CD8-positive, alpha-beta memory T cell (primary cell): ENCODE measurements at regions not wholly inside any gene's neighbourhood (a gene's known extent, or its start where the extent isn't known, plus 50 kb on each side); places are given as distances from the start of the nearest gene placed in this dataset.
"Not testable (repeated sequence)": the region's sequence is repeated elsewhere in the genome, so short reads cannot be mapped to it uniquely, and the experiment has no call there.

Experiments
- CTCF ChIA-PET: fragments of 350-600 bp; sonication (Branson Sonifier 250); formaldehyde crosslinking; loops from one replicate; lab custom pipeline; 2021; ENCODE audit warnings: antibody characterized with exemption; lab: Charles Lee
- POLR2A ChIA-PET: fragments of 350-600 bp; sonication (Branson Sonifier 250); formaldehyde crosslinking; loops from one replicate; lab custom pipeline; 2021; ENCODE audit warnings: antibody characterized with exemption; lab: Charles Lee
- DNase-seq, 5 donors: peaks; one replicate each; pipeline versions ENCODE4 v3.0.0 to v3.0.0-alpha.2; 2020 to 2022; ENCODE audit warnings: mixed read lengths in 1 of 5
- H3K27ac ChIP-seq: one replicate; pipeline ENCODE4 v1.7.0; 2013; ENCODE audit warnings: low read depth, mild to moderate bottlenecking, low read length, moderate library complexity
- H3K27me3 ChIP-seq: 2 replicates; pipeline ENCODE4 v1.7.0; 2013; ENCODE audit warnings: low read length, mild to moderate bottlenecking; ENCODE audit not compliant: insufficient read depth, poor library complexity, severe bottlenecking
- H3K36me3 ChIP-seq: 2 replicates; pipeline ENCODE4 v1.7.0; 2013; ENCODE audit warnings: mild to moderate bottlenecking, low read length, moderate library complexity; ENCODE audit not compliant: insufficient read depth
- H3K4me1 ChIP-seq: 2 replicates; pipeline ENCODE4 v1.7.0; 2013; ENCODE audit warnings: mild to moderate bottlenecking, low read length, moderate library complexity; ENCODE audit not compliant: insufficient read depth
- H3K4me3 ChIP-seq: 2 replicates; pipeline ENCODE4 v1.7.0; 2013; ENCODE audit warnings: mild to moderate bottlenecking, low read length
- H3K9me3 ChIP-seq: 2 replicates; pipeline ENCODE4 v1.7.0; 2013; ENCODE audit warnings: mild to moderate bottlenecking, low read length
- H3K27ac Mint-ChIP-seq, 8 donors: one replicate each; pipeline ENCODE4 v1.8.0; 2020 to 2021; ENCODE audit warnings: mixed read lengths in 8 of 8, mild to moderate bottlenecking in 6 of 8, inconsistent platforms in 3 of 8, moderate library complexity in 3 of 8
- H3K27me3 Mint-ChIP-seq, 2 donors: one replicate each; pipeline ENCODE4 v1.8.0; 2020 to 2021; ENCODE audit warnings: mixed read lengths in 2 of 2, mild to moderate bottlenecking in 1 of 2, moderate library complexity in 1 of 2
- H3K36me3 Mint-ChIP-seq, 3 donors: one replicate each; pipeline ENCODE4 v1.8.0; 2020 to 2021; ENCODE audit warnings: mixed read lengths in 3 of 3, inconsistent platforms in 1 of 3, mild to moderate bottlenecking in 1 of 3
- H3K4me1 Mint-ChIP-seq, 3 donors: one replicate each; pipeline ENCODE4 v1.8.0; 2020 to 2021; ENCODE audit warnings: mixed read lengths in 3 of 3, inconsistent platforms in 1 of 3, mild to moderate bottlenecking in 1 of 3
- H3K4me3 Mint-ChIP-seq, 7 donors: one replicate each; pipeline ENCODE4 v1.8.0; 2020 to 2021; ENCODE audit warnings: mixed read lengths in 7 of 7, mild to moderate bottlenecking in 6 of 7, moderate library complexity in 4 of 7, inconsistent platforms in 2 of 7
- H3K9me3 Mint-ChIP-seq, 5 donors: one replicate each; pipeline ENCODE4 v1.8.0; 2020 to 2022; ENCODE audit warnings: mixed read lengths in 5 of 5, mild to moderate bottlenecking in 3 of 5, moderate library complexity in 2 of 5, inconsistent platforms in 1 of 5

DNA sequence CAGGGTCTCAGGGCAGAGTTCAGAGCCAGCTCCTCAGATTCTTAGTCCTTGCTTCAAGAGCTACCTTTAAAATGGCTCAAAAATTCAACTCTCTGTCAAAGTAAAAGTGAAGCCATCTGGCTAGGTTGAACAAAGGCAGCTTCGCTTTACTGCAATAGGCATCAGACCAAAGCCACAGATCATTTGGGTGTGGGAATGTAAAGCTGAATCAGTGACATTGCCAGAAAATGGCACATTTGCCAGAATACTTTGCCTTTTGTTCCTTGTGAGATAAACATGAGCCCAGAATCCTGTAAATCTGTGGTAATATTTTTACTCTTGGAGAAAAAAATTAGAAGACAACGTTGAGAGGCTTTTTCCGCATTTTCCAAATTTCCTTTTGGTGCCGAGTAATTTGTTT lies 210.5 kb downstream of the PALM2AKAP2 start:
- POLR2A ChIA-PET, result interaction anchor here (0.7 kb wide), 1 partner anchor 38 kb away, joined by 5 read pairs; no protein-coding TSS in a partner anchor
- Histone ChIP-seq H3K27me3 (no peaks in the 10 kb centered on the region), H3K4me1 (no peaks in the 10 kb centered on the region), H3K36me3 (no peaks in the 10 kb centered on the region), H3K4me3 (no peak overlapping the region), H3K27ac (no peak overlapping the region), H3K9me3 (no peaks in the 10 kb centered on the region)
- Mint-ChIP-seq H3K27ac (no peak overlapping the region), H3K4me3 (no peak overlapping the region), H3K27me3 (peaks cover 2 to 4% of the 10 kb centered on the region in 2 donors), H3K9me3 (peaks cover 2 to 17% (median 9%) of the 10 kb centered on the region in 5 donors), H3K36me3 (peaks cover 0 to 4% (median 0%) of the 10 kb centered on the region in 3 donors), H3K4me1 (no peaks in the 10 kb centered on the region)
- CTCF ChIA-PET, result no interaction called here
- DNase-seq, result no peak

- Histone ChIP-seq H3K27me3 (no peaks in the 10 kb centered on the region), H3K27ac (no peak overlapping the region), H3K4me1 (no peaks in the 10 kb centered on the region), H3K4me3 (no peak overlapping the region), H3K9me3 (no peaks in the 10 kb centered on the region), H3K36me3 (no peaks in the 10 kb centered on the region)
- Mint-ChIP-seq H3K36me3 (peaks cover 0 to 4% (median 0%) of the 10 kb centered on the region in 3 donors), H3K27ac (no peak overlapping the region), H3K27me3 (peaks cover 2 to 4% of the 10 kb centered on the region in 2 donors), H3K4me1 (no peaks in the 10 kb centered on the region), H3K9me3 (peaks cover 2 to 17% (median 9%) of the 10 kb centered on the region in 5 donors), H3K4me3 (no peak overlapping the region)
- ChIA-PET POLR2A (no interaction called here), CTCF (interaction anchor here (1.2 kb wide), 1 partner anchor 14 kb away, joined by 3 read pairs; no protein-coding TSS in a partner anchor)
- no peak for DNase-seq
These were observed 212.3 kb downstream of the PALM2AKAP2 start for GRCh38 chr9:109992293-109992692.

- Histone ChIP-seq H3K27me3 (no peaks in the 10 kb centered on the region), H3K27ac (no peak overlapping the region), H3K4me3 (no peak overlapping the region), H3K36me3 (no peaks in the 10 kb centered on the region), H3K4me1 (no peaks in the 10 kb centered on the region), H3K9me3 (no peaks in the 10 kb centered on the region)
- Mint-ChIP-seq H3K4me3 (no peak overlapping the region), H3K36me3 (peaks cover 0 to 4% (median 0%) of the 10 kb centered on the region in 3 donors), H3K4me1 (no peaks in the 10 kb centered on the region), H3K9me3 (peaks cover 2 to 9% (median 6%) of the 10 kb centered on the region in 5 donors), H3K27ac (no peak overlapping the region), H3K27me3 (peaks cover 2 to 4% of the 10 kb centered on the region in 2 donors)
- ChIA-PET CTCF (no interaction called here), POLR2A (no interaction called here)
- no peak for DNase-seq
These were observed 213.4 kb downstream of the PALM2AKAP2 start for GRCh38 chr9:109993250-109993978.

DNA sequence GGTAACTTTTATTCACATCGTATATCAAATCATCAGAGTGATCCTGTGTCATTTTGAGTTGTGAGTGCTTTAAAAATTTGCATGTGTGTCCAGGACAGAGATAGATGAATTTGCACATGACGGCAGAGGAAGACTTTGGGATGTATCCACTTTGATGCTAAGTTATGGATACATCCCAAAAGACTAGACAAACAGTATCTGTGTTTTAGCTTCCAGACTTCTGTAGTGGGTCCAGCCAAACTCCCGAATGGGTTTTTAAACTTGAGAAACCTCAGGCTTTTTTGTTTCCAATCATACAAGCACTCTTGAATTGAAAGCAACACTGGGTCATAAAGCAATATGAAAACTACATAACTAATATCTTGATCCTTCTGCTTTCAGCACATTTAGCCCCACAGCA lies 213.8 kb downstream of the C9orf152 start:
- H3K4me1 ChIP-seq, result no peaks in the 10 kb centered on the region
- ChIA-PET CTCF (no interaction called here), POLR2A (no interaction called here)
- no peaks in the 10 kb centered on the region for H3K27me3 ChIP-seq
- DNase-seq, result no peak
- H3K27ac Mint-ChIP-seq, result no peak overlapping the region
- H3K4me3 Mint-ChIP-seq, result no peak overlapping the region
- H3K27ac ChIP-seq, result no peak overlapping the region
- H3K4me3 ChIP-seq, result no peak overlapping the region
- H3K9me3 ChIP-seq, result no peaks in the 10 kb centered on the region
- no peaks in the 10 kb centered on the region for H3K4me1 Mint-ChIP-seq
- H3K9me3 Mint-ChIP-seq, result peaks cover 0 to 5% (median 3%) of the 10 kb centered on the region in 5 donors
- peaks cover 0 to 4% (median 0%) of the 10 kb centered on the region in 3 donors for H3K36me3 Mint-ChIP-seq
- H3K36me3 ChIP-seq, result no peaks in the 10 kb centered on the region
- peaks cover 2 to 4% of the 10 kb centered on the region in 2 donors for H3K27me3 Mint-ChIP-seq

- ChIA-PET CTCF (no interaction called here), POLR2A (no interaction called here)
- Mint-ChIP-seq H3K9me3 (peaks cover 0 to 9% (median 3%) of the 10 kb centered on the region in 5 donors), H3K36me3 (peaks cover 0 to 4% (median 0%) of the 10 kb centered on the region in 3 donors), H3K27me3 (peaks cover 2 to 8% of the 10 kb centered on the region in 2 donors), H3K4me3 (no peak overlapping the region), H3K27ac (no peak overlapping the region), H3K4me1 (no peaks in the 10 kb centered on the region)
- H3K9me3 ChIP-seq, result no peaks in the 10 kb centered on the region
- H3K36me3 ChIP-seq, result no peaks in the 10 kb centered on the region
- H3K4me1 ChIP-seq, result no peaks in the 10 kb centered on the region
- H3K4me3 ChIP-seq, result no peak overlapping the region
- H3K27me3 ChIP-seq, result no peaks in the 10 kb centered on the region
- no peak overlapping the region for H3K27ac ChIP-seq
- DNase-seq, result no peak
These were observed 210.9 kb downstream of the C9orf152 start for GRCh38 chr9:109996936-109997580.

DNA sequence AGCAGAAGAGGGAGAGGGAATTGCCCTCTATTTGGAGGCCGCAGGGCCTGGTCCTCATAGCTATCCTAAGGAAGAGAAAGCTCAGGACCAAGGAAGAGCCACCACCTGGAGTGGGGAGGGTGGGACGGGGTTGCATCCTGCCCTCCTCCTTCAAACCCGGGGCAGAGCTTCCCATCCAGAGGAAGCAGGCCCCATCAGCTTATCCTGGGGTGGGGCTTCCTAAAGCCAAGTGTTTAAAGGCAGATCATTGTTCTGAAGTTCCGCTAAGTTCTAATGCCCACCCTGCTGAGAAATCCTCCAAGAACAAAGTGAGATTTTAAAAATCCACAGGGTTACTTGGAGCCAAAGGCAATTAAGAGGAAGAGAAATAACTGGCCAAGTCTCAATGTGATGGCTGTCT lies 210.3 kb downstream of the C9orf152 start:
- peaks cover 2 to 8% of the 10 kb centered on the region in 2 donors for H3K27me3 Mint-ChIP-seq
- H3K27ac ChIP-seq, result no peak overlapping the region
- H3K4me1 Mint-ChIP-seq, result no peaks in the 10 kb centered on the region

GRCh38 chr9:110005521-110005920 lies 202.4 kb downstream of the C9orf152 start:
- H3K9me3 ChIP-seq, H3K4me1 ChIP-seq, H3K27me3 Mint-ChIP-seq, H3K4me3 ChIP-seq, H3K36me3 ChIP-seq, CTCF ChIA-PET, H3K27me3 ChIP-seq, POLR2A ChIA-PET, H3K27ac ChIP-seq, H3K36me3 Mint-ChIP-seq: not testable (repeated sequence)
- Mint-ChIP-seq H3K27ac (peak overlapping the region in 2 of 8 donors; percentile 14 to 40), H3K9me3 (peaks cover 5 to 24% (median 10%) of the 10 kb centered on the region in 5 donors), H3K4me3 (peak overlapping the region in 3 of 7 donors; percentile 5 to 59 (median 34)), H3K4me1 (peaks cover 14 to 30% (median 15%) of the 10 kb centered on the region in 3 donors)
- peak in 3 of 5 donors; percentile 2 to 49 (median 4) for DNase-seq

More for the DNA sequence above, 210.3 kb downstream of the C9orf152 start:
- POLR2A ChIA-PET, result no interaction called here
- CTCF ChIA-PET, result no interaction called here
- H3K36me3 Mint-ChIP-seq, result peaks cover 0 to 4% (median 0%) of the 10 kb centered on the region in 3 donors
- no peak overlapping the region for H3K27ac Mint-ChIP-seq
- no peak overlapping the region for H3K4me3 Mint-ChIP-seq
- Histone ChIP-seq H3K4me1 (no peaks in the 10 kb centered on the region), H3K9me3 (no peaks in the 10 kb centered on the region), H3K36me3 (no peaks in the 10 kb centered on the region), H3K4me3 (no peak overlapping the region), H3K27me3 (no peaks in the 10 kb centered on the region)
- DNase-seq, result no peak
- H3K9me3 Mint-ChIP-seq, result peaks cover 0 to 9% (median 3%) of the 10 kb centered on the region in 5 donors

- CTCF ChIA-PET, result interaction anchor here (1.1 kb wide), 1 partner anchor 15 kb away, joined by 3 read pairs; no protein-coding TSS in a partner anchor
- Mint-ChIP-seq H3K4me1 (peaks cover 14 to 30% (median 15%) of the 10 kb centered on the region in 3 donors), H3K9me3 (peaks cover 5 to 20% (median 6%) of the 10 kb centered on the region in 5 donors), H3K4me3 (peak overlapping the region in 1 of 7 donors; percentile 29), H3K27ac (peak overlapping the region in 1 of 8 donors; percentile 86), H3K27me3 (peaks cover 4 to 8% of the 10 kb centered on the region in 2 donors), H3K36me3 (no peaks in the 10 kb centered on the region)
- no peaks in the 10 kb centered on the region for H3K9me3 ChIP-seq
- peaks cover 5% of the 10 kb centered on the region for H3K4me1 ChIP-seq
- POLR2A ChIA-PET, result no interaction called here
- H3K27ac ChIP-seq, result no peak overlapping the region
- H3K4me3 ChIP-seq, result no peak overlapping the region
- DNase-seq, result no peak
- no peaks in the 10 kb centered on the region for H3K36me3 ChIP-seq
- H3K27me3 ChIP-seq, result no peaks in the 10 kb centered on the region
These were observed 201.3 kb downstream of the C9orf152 start for GRCh38 chr9:110006657-110007056.
